Middle frontal gyrus (tissue), 1 donor: ENCODE measurements at regions not wholly inside any gene's neighbourhood (a gene's known extent, or its start where the extent isn't known, plus 50 kb on each side); places are given as distances from the start of the nearest gene placed in this dataset.

ENCODE experiments used
- DNase-seq: peaks from one replicate; pipeline ENCODE4 v3.0.0-alpha.2; 2015; ENCODE audit warnings: low spot score; ENCODE audit errors: extremely low spot score

GRCh38 chr3:5542472-5542871 lies 355.0 kb downstream of the EDEM1 start:
- no peak for DNase-seq

- no peak for DNase-seq
Observed at GRCh38 chr3:5543047-5543446, 355.5 kb downstream of the EDEM1 start.

GRCh38 chr3:5545719-5546118 lies 358.2 kb downstream of the EDEM1 start:
- no peak for DNase-seq

GRCh38 chr3:5553203-5553602 lies 365.7 kb downstream of the EDEM1 start:
- DNase-seq, result no peak

GRCh38 chr3:5554245-5554747 lies 366.8 kb downstream of the EDEM1 start:
- no peak for DNase-seq

- DNase-seq, result no peak
Observed at GRCh38 chr3:5560199-5560598, 372.7 kb downstream of the EDEM1 start.

GRCh38 chr3:5563537-5564277 lies 376.2 kb downstream of the EDEM1 start:
- DNase-seq, result no peak

- no peak for DNase-seq
Observed at GRCh38 chr3:5564278-5564666, 376.8 kb downstream of the EDEM1 start.

- no peak for DNase-seq
Observed at GRCh38 chr3:5565026-5565425, 377.5 kb downstream of the EDEM1 start.

GRCh38 chr3:5567113-5567512 lies 379.6 kb downstream of the EDEM1 start:
- no peak for DNase-seq

- DNase-seq, result no peak
Observed at GRCh38 chr3:5568451-5568850, 380.9 kb downstream of the EDEM1 start.

GRCh38 chr3:5569152-5569551 lies 381.6 kb downstream of the EDEM1 start:
- DNase-seq, result no peak

- no peak for DNase-seq
Observed at GRCh38 chr3:5572168-5572567, 384.7 kb downstream of the EDEM1 start.

GRCh38 chr3:5576277-5577011 lies 388.9 kb downstream of the EDEM1 start:
- DNase-seq, result no peak

- DNase-seq, result no peak
Observed at GRCh38 chr3:5579139-5579602, 391.7 kb downstream of the EDEM1 start.

- DNase-seq, result no peak
Observed at GRCh38 chr3:5579946-5580345, 392.4 kb downstream of the EDEM1 start.

- no peak for DNase-seq
Observed at GRCh38 chr3:5580826-5581225, 393.3 kb downstream of the EDEM1 start.

GRCh38 chr3:5581743-5582142 lies 394.2 kb downstream of the EDEM1 start:
- no peak for DNase-seq

GRCh38 chr3:5583920-5584319 lies 396.4 kb downstream of the EDEM1 start:
- DNase-seq, result no peak

GRCh38 chr3:5585085-5585484 lies 397.6 kb downstream of the EDEM1 start:
- DNase-seq, result no peak

- DNase-seq, result no peak
Observed at GRCh38 chr3:5606884-5607472, 419.5 kb downstream of the EDEM1 start.

- no peak for DNase-seq
Observed at GRCh38 chr3:5607581-5607980, 420.1 kb downstream of the EDEM1 start.
